Fibroblast of villous mesenchyme (primary cell): ENCODE measurements at regions not wholly inside any gene's neighbourhood (a gene's known extent, or its start where the extent isn't known, plus 50 kb on each side); places are given as distances from the start of the nearest gene placed in this dataset.

ENCODE experiments used
- DNase-seq: peaks from one replicate; pipeline ENCODE4 v3.0.0-alpha.2; 2010; ENCODE audit warnings: low read depth
- H3K4me3 ChIP-seq: 2 replicates; pipeline ENCODE4 v1.5.1; 2011; ENCODE audit warnings: low read depth, mild to moderate bottlenecking, low read length
- TF ChIP-seq, protein P1 (sequence below): IDR thresholded peaks from 2 replicates; pipeline ENCODE4 v1.5.1; 2012; ENCODE audit warnings: low read depth, mild to moderate bottlenecking, low read length; ENCODE audit not compliant: insufficient read depth

DNA sequence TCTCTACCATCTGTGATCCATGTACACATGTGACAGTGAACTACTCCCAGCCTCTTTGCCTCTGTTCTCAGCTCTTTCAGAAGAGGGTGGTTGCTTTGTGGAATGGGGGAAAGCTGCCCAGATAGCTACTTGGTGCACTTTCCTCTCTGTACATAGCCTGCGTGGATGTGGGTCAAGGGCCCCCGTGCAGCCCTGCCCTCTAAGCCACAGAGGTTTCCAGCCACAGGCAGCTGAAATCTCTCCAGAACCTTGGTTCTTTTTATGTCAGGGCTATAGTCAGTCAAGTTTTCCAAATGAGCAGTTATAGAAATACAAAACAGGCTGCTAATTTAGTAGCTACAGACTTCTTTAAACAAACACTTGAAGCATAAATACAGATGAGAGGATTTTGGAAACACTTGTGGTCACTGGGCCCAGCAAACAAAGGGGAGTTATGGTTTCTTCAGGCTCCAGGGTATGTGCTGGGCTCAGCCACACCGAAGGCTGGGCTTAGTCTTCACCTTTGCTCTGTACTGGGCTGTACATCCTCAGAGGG, 199.7 kb upstream of the ASIC2 start:
- DNase-seq = peak; percentile 52
- TF ChIP-seq, protein P1, sequence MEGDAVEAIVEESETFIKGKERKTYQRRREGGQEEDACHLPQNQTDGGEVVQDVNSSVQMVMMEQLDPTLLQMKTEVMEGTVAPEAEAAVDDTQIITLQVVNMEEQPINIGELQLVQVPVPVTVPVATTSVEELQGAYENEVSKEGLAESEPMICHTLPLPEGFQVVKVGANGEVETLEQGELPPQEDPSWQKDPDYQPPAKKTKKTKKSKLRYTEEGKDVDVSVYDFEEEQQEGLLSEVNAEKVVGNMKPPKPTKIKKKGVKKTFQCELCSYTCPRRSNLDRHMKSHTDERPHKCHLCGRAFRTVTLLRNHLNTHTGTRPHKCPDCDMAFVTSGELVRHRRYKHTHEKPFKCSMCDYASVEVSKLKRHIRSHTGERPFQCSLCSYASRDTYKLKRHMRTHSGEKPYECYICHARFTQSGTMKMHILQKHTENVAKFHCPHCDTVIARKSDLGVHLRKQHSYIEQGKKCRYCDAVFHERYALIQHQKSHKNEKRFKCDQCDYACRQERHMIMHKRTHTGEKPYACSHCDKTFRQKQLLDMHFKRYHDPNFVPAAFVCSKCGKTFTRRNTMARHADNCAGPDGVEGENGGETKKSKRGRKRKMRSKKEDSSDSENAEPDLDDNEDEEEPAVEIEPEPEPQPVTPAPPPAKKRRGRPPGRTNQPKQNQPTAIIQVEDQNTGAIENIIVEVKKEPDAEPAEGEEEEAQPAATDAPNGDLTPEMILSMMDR = no peak
- H3K4me3 ChIP-seq = no peak overlapping the region

DNA sequence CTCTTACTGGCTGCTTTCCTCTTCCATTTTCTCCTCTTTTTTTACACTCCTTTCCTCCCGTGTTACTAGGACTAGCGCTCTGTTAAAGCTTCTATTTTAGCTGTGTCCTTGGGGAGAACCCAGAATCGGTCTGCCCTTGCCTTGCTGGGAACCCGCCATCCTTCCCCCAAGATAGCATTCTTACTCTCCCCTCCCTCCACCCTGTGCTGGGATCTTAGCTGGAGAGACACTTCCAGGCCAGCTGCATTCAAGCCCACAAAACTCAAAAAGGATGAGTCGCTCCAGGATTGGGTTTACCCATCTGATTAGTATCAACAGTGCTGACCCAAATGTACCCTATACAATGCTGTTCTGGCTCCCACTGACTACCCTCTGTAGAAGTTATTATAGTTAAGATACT, 200.5 kb upstream of the ASIC2 start:
- H3K4me3 ChIP-seq = no peak overlapping the region
- TF ChIP-seq, protein P1 = no peak
- DNase-seq = no peak

DNA sequence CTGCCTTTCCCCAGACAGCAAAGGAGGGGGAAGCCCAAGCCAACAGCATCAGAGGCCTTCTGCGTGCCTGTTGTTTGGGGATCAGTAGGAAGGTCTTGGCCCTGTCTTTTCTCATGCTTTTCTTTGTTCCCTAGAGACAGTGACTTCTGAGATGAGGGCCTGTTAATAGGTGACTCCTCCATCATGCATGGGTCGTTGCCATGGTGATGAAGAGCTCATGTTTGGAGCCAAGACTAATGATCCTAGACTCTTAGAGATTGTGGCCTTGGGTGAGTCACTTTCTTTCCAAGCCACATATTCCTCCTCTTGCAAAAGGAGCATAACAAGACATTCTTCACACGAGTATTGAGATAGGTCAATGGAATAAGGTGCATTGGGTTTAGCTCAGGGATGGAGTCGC, 201.1 kb upstream of the ASIC2 start:
- no peak overlapping the region for H3K4me3 ChIP-seq
- peak; percentile 22 for DNase-seq
- TF ChIP-seq, protein P1 = no peak

DNA sequence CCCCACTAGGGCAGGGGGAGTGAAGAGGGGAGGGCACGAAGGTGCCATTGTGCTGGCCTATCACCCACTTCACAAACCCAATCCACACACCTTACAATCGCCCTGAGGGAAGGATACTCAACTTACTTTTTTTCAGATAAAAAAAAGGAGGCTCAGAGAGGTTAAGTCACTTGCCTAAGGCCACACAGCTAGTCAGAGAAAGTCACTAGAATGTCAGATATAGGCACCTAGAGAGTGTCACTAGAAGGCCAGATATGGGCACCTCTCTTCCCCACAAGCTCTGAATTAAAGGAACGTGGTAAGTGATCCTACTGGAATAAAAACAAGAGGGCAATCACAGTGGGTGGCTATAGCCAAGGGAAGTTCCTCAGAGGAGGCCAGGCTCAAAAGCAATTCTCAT, 204.5 kb upstream of the ASIC2 start:
- no peak for DNase-seq
- TF ChIP-seq, protein P1 = no peak
- no peak overlapping the region for H3K4me3 ChIP-seq

DNA sequence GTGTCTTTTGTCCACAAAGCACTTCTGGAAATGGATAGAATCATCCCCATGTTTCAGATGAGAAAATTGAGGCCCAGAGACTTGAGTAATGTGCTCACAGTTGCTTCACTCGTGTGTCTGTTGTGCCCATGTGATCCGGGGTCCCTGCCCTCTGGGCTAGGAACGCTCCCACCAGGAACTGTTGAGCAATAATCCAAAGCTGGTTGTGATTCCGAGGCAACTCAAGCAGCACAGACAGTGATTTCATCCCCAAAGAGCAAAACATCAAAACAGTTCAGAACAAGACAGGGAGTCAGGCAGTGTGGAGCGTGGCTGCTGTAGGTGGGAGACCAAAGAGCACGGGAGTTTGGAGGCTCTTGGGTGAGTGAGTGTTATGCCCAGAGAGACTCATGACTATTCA, 205.0 kb upstream of the ASIC2 start:
- TF ChIP-seq, protein P1 = no peak
- DNase-seq = peak; percentile 80
- no peak overlapping the region for H3K4me3 ChIP-seq

DNA sequence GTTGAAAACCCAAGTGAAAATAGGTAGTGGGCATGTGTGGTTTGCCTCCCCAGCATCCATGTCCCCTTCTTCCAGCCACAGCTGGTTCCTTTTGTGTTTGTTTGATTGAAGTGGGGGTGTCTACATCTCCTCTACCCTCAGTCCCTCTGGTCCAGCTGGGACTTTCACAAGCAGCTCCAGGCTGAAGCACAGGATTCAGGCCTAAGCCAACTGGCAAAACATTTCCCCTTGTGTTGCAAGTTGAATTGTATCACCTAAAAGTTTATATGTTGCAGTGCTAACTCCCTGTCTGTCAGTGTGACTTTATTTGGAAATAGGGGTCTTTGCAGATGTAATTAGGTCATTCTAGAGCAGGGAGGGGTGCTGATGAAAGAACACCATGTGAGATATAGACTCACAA, 205.9 kb upstream of the ASIC2 start:
- TF ChIP-seq, protein P1 = no peak
- no peak for DNase-seq
- no peak overlapping the region for H3K4me3 ChIP-seq

DNA sequence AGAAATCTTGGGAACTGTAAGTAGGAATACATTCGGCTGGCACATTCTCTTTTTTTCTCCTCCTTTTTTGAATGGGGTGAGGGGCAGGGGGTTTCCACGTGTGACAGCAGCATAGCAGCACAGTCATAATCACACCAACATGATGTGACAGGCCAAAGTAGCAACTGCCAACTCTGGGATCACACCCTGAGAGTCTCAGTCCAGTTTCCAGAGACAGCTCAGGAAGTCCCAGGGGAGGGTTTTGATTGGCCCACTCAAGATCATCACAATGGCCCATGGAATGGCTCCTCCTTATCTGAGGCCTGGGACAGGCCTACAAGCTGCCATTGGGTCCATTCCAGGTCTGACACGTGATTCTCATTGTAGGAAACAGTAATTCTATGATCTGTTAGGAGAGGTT, 207.1 kb upstream of the ASIC2 start:
- no peak for DNase-seq
- TF ChIP-seq, protein P1 = no peak
- H3K4me3 ChIP-seq = no peak overlapping the region
